HCT116 (cell line): ENCODE measurements at regions not wholly inside any gene's neighbourhood (a gene's known extent, or its start where the extent isn't known, plus 50 kb on each side); places are given as distances from the start of the nearest gene placed in this dataset.

Source experiments
- ATAC-seq: fragments of 200-7000 bp; cut with Tn5 transposase; 2 replicates; pipeline ENCODE4 v1.9.1; 2020; ENCODE audit warnings: mild to moderate bottlenecking, moderate library complexity
- BruUV-seq: library from RNA; stranded (reverse); fragments of 400-500 nt; replicated peaks from 2 replicates; lab custom pipeline; 2021; lab: Mats Ljungman, UMichigan
- CTCF ChIA-PET: fragments of 300-600 bp; sonication (Branson Sonifier 250); formaldehyde crosslinking; loops from one replicate; lab custom pipeline; 2021; ENCODE audit warnings: antibody characterized with exemption; lab: Charles Lee
- POLR2A ChIA-PET: fragments of 300-600, 350-600 bp; sonication (Branson Sonifier 250); formaldehyde crosslinking; loops from one replicate; lab custom pipeline; 2021; ENCODE audit warnings: antibody characterized with exemption; lab: Charles Lee
- RAD21 ChIA-PET, 2 experiments: fragments of 300-600 bp; sonication (Branson Sonifier 250); formaldehyde crosslinking; loops; one replicate each; lab custom pipeline; 2023; ENCODE audit warnings: low total read pairs in 2 of 2; ENCODE audit not compliant: uncharacterized antibody in 2 of 2, unreplicated experiment in 2 of 2, low non-redundant PET in 1 of 2; lab: Charles Lee
- DNase-seq: peaks from one replicate; pipeline ENCODE4 v3.0.0-alpha.2; 2010; ENCODE audit warnings: low read depth, low spot score
- H2AFZ ChIP-seq: fragments of 200-600 bp; shearing (Covaris generic), sonication (generic); 2 replicates; pipeline ENCODE4 v1.6.1; 2017; ENCODE audit warnings: low read depth, mixed run types, mixed read lengths, antibody characterized with exemption, low read length; ENCODE audit not compliant: poor library complexity, severe bottlenecking
- H3K27ac ChIP-seq: 2 replicates; pipeline ENCODE4 v1.5.1; 2012; ENCODE audit warnings: low read depth, low read length
- H3K27me3 ChIP-seq: fragments of 200-600 bp; sonication (generic); 2 replicates; pipeline ENCODE4 v1.6.1; 2016; ENCODE audit warnings: mixed run types, low read length, mixed read lengths; ENCODE audit not compliant: insufficient read depth
- H3K36me3 ChIP-seq, 2 experiments: fragments of 200-500 bp in 1 of 2; fragments of 200-600 bp in 1 of 2; sonication (Bioruptor generic) in 1 of 2; sonication (generic) in 1 of 2; 2 replicates each; pipeline versions ENCODE4 v1.5.1 to v1.6.1; 2014 to 2016; ENCODE audit warnings: low read length in 2 of 2, inconsistent platforms in 1 of 2, mixed read lengths in 1 of 2, mixed run types in 1 of 2; ENCODE audit not compliant: insufficient read depth in 2 of 2, control insufficient read depth in 1 of 2
- H3K4me1 ChIP-seq, 2 experiments: fragments of 200-600 bp in 1 of 2; sonication (generic) in 1 of 2; 2 replicates each; pipeline versions ENCODE4 v1.5.1 to v1.6.1; 2012 to 2017; ENCODE audit warnings: low read length in 2 of 2, inconsistent platforms in 1 of 2, mild to moderate bottlenecking in 1 of 2, mixed read lengths in 1 of 2, mixed run types in 1 of 2, moderate library complexity in 1 of 2; ENCODE audit not compliant: insufficient read depth in 2 of 2, control insufficient read depth in 1 of 2
- H3K4me2 ChIP-seq: fragments of 200-600 bp; sonication (generic); 2 replicates; pipeline ENCODE4 v1.6.1; 2017; ENCODE audit warnings: mixed run types, low read length, mixed read lengths
- H3K4me3 ChIP-seq, 2 experiments: fragments of 200-600 bp in 1 of 2; sonication (generic) in 1 of 2; replicated peaks in 1 of 2; 2 replicates each; pipeline ENCODE4 v1.5.1; 2011 to 2016; ENCODE audit warnings: low read length in 2 of 2, control low read depth in 1 of 2, low read depth in 1 of 2, mild to moderate bottlenecking in 1 of 2, mixed read lengths in 1 of 2, mixed run types in 1 of 2
- H3K79me2 ChIP-seq: fragments of 200-600 bp; sonication (generic); 2 replicates; pipeline ENCODE4 v1.6.1; 2017; ENCODE audit warnings: mild to moderate bottlenecking, mixed run types, low read length, moderate library complexity, mixed read lengths; ENCODE audit not compliant: insufficient read depth
- H3K9ac ChIP-seq: fragments of 200-600 bp; sonication (generic); 2 replicates; pipeline ENCODE4 v1.6.1; 2016; ENCODE audit warnings: low read length, mixed read lengths
- H3K9me2 ChIP-seq: fragments of 200-600 bp; sonication (generic), shearing (Covaris generic); 2 replicates; pipeline ENCODE4 v1.6.1; 2017; ENCODE audit warnings: mixed run types, mild to moderate bottlenecking, moderate library complexity; ENCODE audit not compliant: insufficient read depth
- H3K9me3 ChIP-seq, 2 experiments: fragments of 200-500 bp in 1 of 2; fragments of 200-600 bp in 1 of 2; sonication (Bioruptor generic) in 1 of 2; sonication (generic) in 1 of 2; 2 replicates each; pipeline ENCODE4 v1.6.1; 2014 to 2017; ENCODE audit warnings: low read length in 2 of 2, mixed read lengths in 2 of 2, inconsistent platforms in 1 of 2, low read depth in 1 of 2, mild to moderate bottlenecking in 1 of 2, mixed run types in 1 of 2, moderate library complexity in 1 of 2; ENCODE audit not compliant: control insufficient read depth in 1 of 2, insufficient read depth in 1 of 2
- H4K20me1 ChIP-seq: fragments of 200-600 bp; sonication (generic), shearing (Covaris generic); 2 replicates; pipeline ENCODE4 v1.6.1; 2017; ENCODE audit warnings: mixed run types, mild to moderate bottlenecking, moderate library complexity; ENCODE audit not compliant: insufficient read depth
- CTCF ChIP-seq, 3 experiments: fragments of 200-600 bp in 1 of 3; sonication (generic) in 1 of 3; IDR thresholded peaks in 2 of 3; conservative IDR thresholded peaks in 1 of 3; 2 replicates each; pipeline ENCODE4 v1.5.1; 2012 to 2017; ENCODE audit warnings: low read depth in 2 of 3, low read length in 2 of 3, antibody characterized with exemption in 1 of 3, borderline replicate concordance in 1 of 3, control low read depth in 1 of 3, mild to moderate bottlenecking in 1 of 3, mixed read lengths in 1 of 3, mixed run types in 1 of 3, moderate library complexity in 1 of 3; ENCODE audit not compliant: insufficient read depth in 1 of 3
- EGR1 ChIP-seq: IDR thresholded peaks from 2 replicates; pipeline ENCODE4 v1.6.1; 2012; ENCODE audit warnings: low read depth
- EZH2phosphoT487 ChIP-seq: fragments of 200-600 bp; IDR thresholded peaks from 2 replicates; pipeline ENCODE4 v1.6.1; 2018; ENCODE audit warnings: antibody characterized with exemption, borderline replicate concordance
- POLR2A ChIP-seq: IDR thresholded peaks from 2 replicates; pipeline ENCODE4 v1.7.0; 2011; ENCODE audit warnings: borderline replicate concordance; ENCODE audit not compliant: insufficient read depth, insufficient read length; ENCODE audit errors: extremely low read depth
- POLR2AphosphoS5 ChIP-seq: IDR thresholded peaks from 2 replicates; pipeline ENCODE4 v1.6.1; 2011; ENCODE audit warnings: mild to moderate bottlenecking, low read depth, low read length, moderate library complexity
- SIN3A ChIP-seq: IDR thresholded peaks from 2 replicates; pipeline ENCODE4 v1.6.1; 2012; ENCODE audit warnings: low read depth
- SRF ChIP-seq: IDR thresholded peaks from 2 replicates; pipeline ENCODE4 v1.6.1; 2012; ENCODE audit warnings: low read depth
- intact Hi-C: fragments of 100-400 bp; cut with micrococcal nuclease; formaldehyde crosslinking; loops from 2 replicates; pipeline ENCODE4 v1.10.0; 2022
- TF ChIP-seq, protein P1 (sequence below): IDR thresholded peaks from 2 replicates; pipeline ENCODE4 v1.6.1; 2012; ENCODE audit warnings: low read depth
- TF ChIP-seq, protein P2 (sequence below): IDR thresholded peaks from 2 replicates; pipeline ENCODE4 v1.6.1; 2011; ENCODE audit warnings: mild to moderate bottlenecking, low read length, moderate library complexity; ENCODE audit not compliant: insufficient replicate concordance; ENCODE audit errors: extremely low read depth

DNA sequence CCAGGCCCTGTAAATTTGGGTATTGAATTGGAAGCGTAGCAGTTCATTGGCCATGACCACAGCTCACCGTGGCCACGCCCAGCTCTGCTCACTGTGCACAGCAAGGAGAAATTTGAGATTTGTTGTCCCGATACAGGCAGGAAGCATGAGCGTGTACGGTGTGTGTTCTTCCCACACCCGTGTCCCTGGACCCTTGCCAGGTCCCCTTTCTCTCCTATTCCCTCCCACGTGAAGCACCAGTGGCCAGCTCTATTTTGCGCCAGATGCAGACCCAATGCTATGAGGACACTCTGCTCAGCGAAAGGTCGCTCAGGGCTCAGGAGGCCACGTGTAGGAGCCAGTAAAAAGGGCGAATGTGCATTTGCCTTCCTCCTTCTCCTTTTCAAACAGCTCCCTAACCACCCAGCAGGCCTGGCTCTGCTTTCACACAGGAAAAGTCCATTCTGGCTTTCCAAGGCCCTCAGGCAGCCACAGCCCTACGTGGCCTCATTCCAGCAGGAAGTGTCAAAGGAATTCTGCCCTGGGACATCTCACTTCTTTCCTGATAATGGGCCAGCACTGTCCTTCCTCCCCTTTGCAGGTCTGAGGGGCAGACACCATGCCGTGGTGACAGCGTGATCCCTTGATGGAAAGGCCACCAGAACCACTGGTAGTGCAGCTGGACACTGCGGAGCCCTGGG is 499.2 kb upstream of the CDH4 start:
- no peaks in the 10 kb centered on the region for H4K20me1 ChIP-seq
- no peak overlapping the region for H3K4me3 ChIP-seq
- no TSS peak for BruUV-seq
- no peak overlapping the region for H3K9ac ChIP-seq
- no peaks in the 10 kb centered on the region for H3K27me3 ChIP-seq
- H2AFZ ChIP-seq, result no peak overlapping the region
- CTCF ChIA-PET, result no interaction called here
- no peaks in the 10 kb centered on the region for H3K79me2 ChIP-seq
- no peak for DNase-seq
- TF ChIP-seq CTCF (IDR thresholded peaks at IDR 0.05 in 2 of 3, conservative IDR thresholded peaks at IDR 0.05 in 1 of 3; ENCODE audit: borderline replicate concordance in 1 of 3, insufficient read depth in 1 of 3, low read depth in 2 of 3, low read length in 2 of 3) (no peak), EGR1 (no peak), SRF (no peak), POLR2AphosphoS5 (no peak), POLR2A (no peak), EZH2phosphoT487 (no peak), SIN3A (no peak)
- TF ChIP-seq, protein P1, sequence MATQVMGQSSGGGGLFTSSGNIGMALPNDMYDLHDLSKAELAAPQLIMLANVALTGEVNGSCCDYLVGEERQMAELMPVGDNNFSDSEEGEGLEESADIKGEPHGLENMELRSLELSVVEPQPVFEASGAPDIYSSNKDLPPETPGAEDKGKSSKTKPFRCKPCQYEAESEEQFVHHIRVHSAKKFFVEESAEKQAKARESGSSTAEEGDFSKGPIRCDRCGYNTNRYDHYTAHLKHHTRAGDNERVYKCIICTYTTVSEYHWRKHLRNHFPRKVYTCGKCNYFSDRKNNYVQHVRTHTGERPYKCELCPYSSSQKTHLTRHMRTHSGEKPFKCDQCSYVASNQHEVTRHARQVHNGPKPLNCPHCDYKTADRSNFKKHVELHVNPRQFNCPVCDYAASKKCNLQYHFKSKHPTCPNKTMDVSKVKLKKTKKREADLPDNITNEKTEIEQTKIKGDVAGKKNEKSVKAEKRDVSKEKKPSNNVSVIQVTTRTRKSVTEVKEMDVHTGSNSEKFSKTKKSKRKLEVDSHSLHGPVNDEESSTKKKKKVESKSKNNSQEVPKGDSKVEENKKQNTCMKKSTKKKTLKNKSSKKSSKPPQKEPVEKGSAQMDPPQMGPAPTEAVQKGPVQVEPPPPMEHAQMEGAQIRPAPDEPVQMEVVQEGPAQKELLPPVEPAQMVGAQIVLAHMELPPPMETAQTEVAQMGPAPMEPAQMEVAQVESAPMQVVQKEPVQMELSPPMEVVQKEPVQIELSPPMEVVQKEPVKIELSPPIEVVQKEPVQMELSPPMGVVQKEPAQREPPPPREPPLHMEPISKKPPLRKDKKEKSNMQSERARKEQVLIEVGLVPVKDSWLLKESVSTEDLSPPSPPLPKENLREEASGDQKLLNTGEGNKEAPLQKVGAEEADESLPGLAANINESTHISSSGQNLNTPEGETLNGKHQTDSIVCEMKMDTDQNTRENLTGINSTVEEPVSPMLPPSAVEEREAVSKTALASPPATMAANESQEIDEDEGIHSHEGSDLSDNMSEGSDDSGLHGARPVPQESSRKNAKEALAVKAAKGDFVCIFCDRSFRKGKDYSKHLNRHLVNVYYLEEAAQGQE, result no peak
- TF ChIP-seq, protein P2, sequence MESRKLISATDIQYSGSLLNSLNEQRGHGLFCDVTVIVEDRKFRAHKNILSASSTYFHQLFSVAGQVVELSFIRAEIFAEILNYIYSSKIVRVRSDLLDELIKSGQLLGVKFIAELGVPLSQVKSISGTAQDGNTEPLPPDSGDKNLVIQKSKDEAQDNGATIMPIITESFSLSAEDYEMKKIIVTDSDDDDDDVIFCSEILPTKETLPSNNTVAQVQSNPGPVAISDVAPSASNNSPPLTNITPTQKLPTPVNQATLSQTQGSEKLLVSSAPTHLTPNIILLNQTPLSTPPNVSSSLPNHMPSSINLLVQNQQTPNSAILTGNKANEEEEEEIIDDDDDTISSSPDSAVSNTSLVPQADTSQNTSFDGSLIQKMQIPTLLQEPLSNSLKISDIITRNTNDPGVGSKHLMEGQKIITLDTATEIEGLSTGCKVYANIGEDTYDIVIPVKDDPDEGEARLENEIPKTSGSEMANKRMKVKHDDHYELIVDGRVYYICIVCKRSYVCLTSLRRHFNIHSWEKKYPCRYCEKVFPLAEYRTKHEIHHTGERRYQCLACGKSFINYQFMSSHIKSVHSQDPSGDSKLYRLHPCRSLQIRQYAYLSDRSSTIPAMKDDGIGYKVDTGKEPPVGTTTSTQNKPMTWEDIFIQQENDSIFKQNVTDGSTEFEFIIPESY, result no peak
- TF ChIP-seq, all 23 proteins: peak for 0
- intact Hi-C loops, result no loop called here
- ATAC-seq, result no peak
- ChIA-PET POLR2A (no interaction called here), RAD21 (no interaction called here)
- peaks cover 26 to 47% of the 10 kb centered on the region in 2 experiments; a peak in 2 of 4 replicates for H3K9me3 ChIP-seq
- H3K9me2 ChIP-seq, result no peaks in the 10 kb centered on the region
- no peaks in the 10 kb centered on the region for H3K36me3 ChIP-seq
- no peak overlapping the region for H3K4me2 ChIP-seq
- no peaks in the 10 kb centered on the region for H3K4me1 ChIP-seq
- no peak overlapping the region for H3K27ac ChIP-seq
